H9 (cell line): ENCODE measurements at regions not wholly inside any gene's neighbourhood (a gene's known extent, or its start where the extent isn't known, plus 50 kb on each side); places are given as distances from the start of the nearest gene placed in this dataset.
"Not testable (repeated sequence)": the region's sequence is repeated elsewhere in the genome, so short reads cannot be mapped to it uniquely, and the experiment has no call there.

Experiments
- DNase-seq: peaks from one replicate; pipeline ENCODE4 v3.0.0-alpha.2; 2017
- H2AFZ ChIP-seq: one replicate; pipeline ENCODE4 v1.6.1; 2013; ENCODE audit warnings: mild to moderate bottlenecking, low read length, control low read depth, moderate library complexity
- H2AK5ac ChIP-seq: 2 replicates; pipeline ENCODE4 v1.6.1; 2013; ENCODE audit warnings: low read length, control low read depth, mixed read lengths; ENCODE audit not compliant: insufficient read length
- H2BK120ac ChIP-seq: one replicate; pipeline ENCODE4 v1.6.1; 2013; ENCODE audit warnings: low read depth, mild to moderate bottlenecking, low read length, control low read depth, inconsistent platforms; ENCODE audit not compliant: poor library complexity, severe bottlenecking
- H2BK12ac ChIP-seq: 2 replicates; pipeline ENCODE4 v1.6.1; 2013; ENCODE audit warnings: low read length, control low read depth, mixed read lengths, low read depth; ENCODE audit not compliant: insufficient read length
- H2BK15ac ChIP-seq: 2 replicates; pipeline ENCODE4 v1.6.1; 2013; ENCODE audit warnings: low read depth, low read length, control low read depth
- H2BK20ac ChIP-seq: one replicate; pipeline ENCODE4 v1.6.1; 2013; ENCODE audit warnings: low read depth, mild to moderate bottlenecking, low read length, control low read depth, inconsistent platforms; ENCODE audit not compliant: poor library complexity, severe bottlenecking
- H2BK5ac ChIP-seq: 2 replicates; pipeline ENCODE4 v1.6.1; 2013; ENCODE audit warnings: low read length, control low read depth, mixed read lengths; ENCODE audit not compliant: insufficient read length
- H3K14ac ChIP-seq: 2 replicates; pipeline ENCODE4 v1.6.1; 2013; ENCODE audit warnings: low read length, control low read depth; ENCODE audit not compliant: insufficient read depth
- H3K18ac ChIP-seq: 2 replicates; pipeline ENCODE4 v1.6.1; 2013; ENCODE audit warnings: low read depth, mild to moderate bottlenecking, mixed read lengths, low read length, control low read depth; ENCODE audit not compliant: insufficient read length
- H3K23ac ChIP-seq: 2 replicates; pipeline ENCODE4 v1.6.1; 2013; ENCODE audit warnings: low read length, control low read depth, mixed read lengths, low read depth; ENCODE audit not compliant: insufficient read length
- H3K23me2 ChIP-seq: 2 replicates; pipeline ENCODE4 v1.6.1; 2013; ENCODE audit warnings: low read depth, mild to moderate bottlenecking, mixed read lengths, low read length, control low read depth; ENCODE audit not compliant: insufficient read length, poor library complexity, severe bottlenecking
- H3K27ac ChIP-seq: 2 replicates; pipeline ENCODE4 v1.5.1; 2013; ENCODE audit warnings: low read length, control low read depth, mixed read lengths, low read depth; ENCODE audit not compliant: insufficient read length
- H3K27me3 ChIP-seq: 2 replicates; pipeline ENCODE4 v1.6.1; 2013; ENCODE audit warnings: low read length, control low read depth, inconsistent platforms; ENCODE audit not compliant: insufficient read depth
- H3K4ac ChIP-seq: 2 replicates; pipeline ENCODE4 v1.6.1; 2013; ENCODE audit warnings: low read depth, mild to moderate bottlenecking, control low read depth, inconsistent platforms, low read length, moderate library complexity
- H3K4me1 ChIP-seq: 2 replicates; pipeline ENCODE4 v1.6.1; 2013; ENCODE audit warnings: low read length, control low read depth, inconsistent platforms; ENCODE audit not compliant: insufficient read depth
- H3K4me2 ChIP-seq: 2 replicates; pipeline ENCODE4 v1.6.1; 2013; ENCODE audit warnings: low read length, control low read depth, mixed read lengths; ENCODE audit not compliant: insufficient read length, insufficient read depth
- H3K56ac ChIP-seq: 2 replicates; pipeline ENCODE4 v1.6.1; 2013; ENCODE audit warnings: low read depth, mild to moderate bottlenecking, mixed read lengths, low read length, control low read depth; ENCODE audit not compliant: insufficient read length
- H3K79me1 ChIP-seq: 2 replicates; pipeline ENCODE4 v1.6.1; 2013; ENCODE audit warnings: low read depth, mild to moderate bottlenecking, moderate library complexity, low read length, control low read depth, inconsistent platforms; ENCODE audit not compliant: insufficient read depth, poor library complexity, severe bottlenecking
- H3K79me2 ChIP-seq: 2 replicates; pipeline ENCODE4 v1.6.1; 2013; ENCODE audit warnings: low read length, control low read depth, inconsistent platforms; ENCODE audit not compliant: insufficient read depth
- H3K9ac ChIP-seq: 2 replicates; pipeline ENCODE4 v1.6.1; 2013; ENCODE audit warnings: low read length, control low read depth, mixed read lengths; ENCODE audit not compliant: insufficient read length; ENCODE audit errors: extremely low read depth
- H3K9me3 ChIP-seq: one replicate; pipeline ENCODE4 v1.6.1; 2013; ENCODE audit warnings: low read depth, low read length, inconsistent platforms; ENCODE audit not compliant: control insufficient read depth
- H3T11ph ChIP-seq: one replicate; pipeline ENCODE4 v1.6.1; 2013; ENCODE audit warnings: mild to moderate bottlenecking, low read length, control low read depth, inconsistent platforms
- H4K20me1 ChIP-seq: one replicate; pipeline ENCODE4 v1.6.1; 2013; ENCODE audit not compliant: control insufficient read depth, insufficient read length, insufficient read depth
- H4K5ac ChIP-seq: 2 replicates; pipeline ENCODE4 v1.6.1; 2013; ENCODE audit warnings: low read depth, mild to moderate bottlenecking, mixed read lengths, low read length, control low read depth; ENCODE audit not compliant: insufficient read length
- H4K8ac ChIP-seq: replicated peaks from 2 replicates; pipeline ENCODE4 v1.6.1; 2013; ENCODE audit warnings: low read length, control low read depth, mixed read lengths, low read depth; ENCODE audit not compliant: insufficient read length
- H4K91ac ChIP-seq: 2 replicates; pipeline ENCODE4 v1.6.1; 2013; ENCODE audit warnings: low read depth, mild to moderate bottlenecking, moderate library complexity, mixed read lengths, low read length, control low read depth; ENCODE audit not compliant: insufficient read length
- H3K27ac Mint-ChIP-seq, 3 experiments: 2 replicates in 2 of 3; 3 replicates in 1 of 3; pipeline ENCODE4 v1.8.0; 2020 to 2021; ENCODE audit warnings: mixed read lengths in 3 of 3, mild to moderate bottlenecking in 1 of 3, moderate library complexity in 1 of 3
- H3K27me3 Mint-ChIP-seq: 2 replicates; pipeline ENCODE4 v1.8.0; 2021; ENCODE audit warnings: low read depth, mild to moderate bottlenecking, moderate library complexity, mixed read lengths
- H3K36me3 Mint-ChIP-seq, 3 experiments: 2 replicates in 2 of 3; 3 replicates in 1 of 3; pipeline ENCODE4 v1.8.0; 2020 to 2021; ENCODE audit warnings: low read depth in 3 of 3, mixed read lengths in 3 of 3; ENCODE audit not compliant: insufficient read depth in 1 of 3
- H3K4me1 Mint-ChIP-seq, 2 experiments: 2 replicates each; pipeline ENCODE4 v1.8.0; 2020; ENCODE audit warnings: mixed read lengths in 2 of 2
- H3K4me3 Mint-ChIP-seq, 2 experiments: 2 replicates in 1 of 2; 3 replicates in 1 of 2; pipeline ENCODE4 v1.8.0; 2020 to 2021; ENCODE audit warnings: mild to moderate bottlenecking in 2 of 2, mixed read lengths in 2 of 2, moderate library complexity in 1 of 2
- H3K9me3 Mint-ChIP-seq, 2 experiments: 2 replicates in 1 of 2; 3 replicates in 1 of 2; pipeline ENCODE4 v1.8.0; 2020; ENCODE audit warnings: mild to moderate bottlenecking in 2 of 2, mixed read lengths in 2 of 2, moderate library complexity in 1 of 2
- CTCF ChIP-seq: fragments of 200-600 bp; sonication (generic); conservative IDR thresholded peaks from 3 replicates; pipeline ENCODE4 v1.8.0; 2021; ENCODE audit warnings: antibody characterized with exemption, mild to moderate bottlenecking
- WGBS: extraction: QIAGEN DNeasy Blood & Tissue Kit; methylation state at CpG from one replicate; pipeline ENCODE4 v1.1.7; 2013; ENCODE audit warnings: missing lambda C conversion rate, low lambda C conversion rate, mixed read lengths; ENCODE audit not compliant: insufficient read length; ENCODE audit errors: extremely low coverage; 5-methylcytosine and 5-hydroxymethylcytosine counted together

GRCh38 chr4:124817531-124817930, 105.0 kb upstream of the ANKRD50 start:
- no peak overlapping the region for H3K4me3 Mint-ChIP-seq
- Histone ChIP-seq H4K5ac (no peak overlapping the region), H3K23me2 (no peaks in the 10 kb centered on the region), H3K4me2 (no peak overlapping the region), H3K9me3 (no peaks in the 10 kb centered on the region), H3K4ac (no peak overlapping the region), H3K23ac (no peak overlapping the region), H4K91ac (no peak overlapping the region), H2BK120ac (no peak overlapping the region), H3K56ac (no peak overlapping the region), H2AFZ (no peak overlapping the region), H3T11ph (no peak overlapping the region), H4K8ac (no peak overlapping the region), H3K14ac (no peak overlapping the region), H3K27ac (no peak overlapping the region), H2BK15ac (no peak overlapping the region), H3K27me3 (no peaks in the 10 kb centered on the region), H2BK20ac (no peak overlapping the region), H3K9ac (no peak overlapping the region), H3K4me1 (no peaks in the 10 kb centered on the region), H4K20me1 (no peaks in the 10 kb centered on the region), H3K18ac (no peak overlapping the region), H2AK5ac (no peak overlapping the region), H3K79me2 (no peaks in the 10 kb centered on the region), H3K79me1 (no peaks in the 10 kb centered on the region), H2BK12ac (no peak overlapping the region), H2BK5ac (no peak overlapping the region)
- H3K27ac Mint-ChIP-seq = no peak overlapping the region
- WGBS = no CpG with 5 or more reads among the region's 1 CpG
- H3K4me1 Mint-ChIP-seq = no peaks in the 10 kb centered on the region
- H3K27me3 Mint-ChIP-seq = no peaks in the 10 kb centered on the region; the same call in 1 of the 2 replicates
- no peak for DNase-seq
- H3K9me3 Mint-ChIP-seq = peaks cover 6 to 11% of the 10 kb centered on the region in 2 experiments
- TF ChIP-seq CTCF = no peak
- peaks cover under 1 to 19% (median 3%) of the 10 kb centered on the region in 3 experiments; a peak in 6 of 7 replicates for H3K36me3 Mint-ChIP-seq

GRCh38 chr4:124812203-124812602, 99.7 kb upstream of the ANKRD50 start:
- H3K4ac ChIP-seq, H3K9ac ChIP-seq, H4K91ac ChIP-seq, H2AFZ ChIP-seq, H3K56ac ChIP-seq, H3K4me2 ChIP-seq, H2BK120ac ChIP-seq, H3K23me2 ChIP-seq, H2BK15ac ChIP-seq, DNase-seq, H2AK5ac ChIP-seq, H3K27me3 Mint-ChIP-seq, H3K9me3 ChIP-seq, H3K79me1 ChIP-seq, H4K8ac ChIP-seq, H2BK12ac ChIP-seq, H3K4me1 ChIP-seq, H3K27me3 ChIP-seq, H2BK20ac ChIP-seq, H3K27ac ChIP-seq, H3K23ac ChIP-seq, H3K18ac ChIP-seq, H3K14ac ChIP-seq, H2BK5ac ChIP-seq, H4K5ac ChIP-seq, H3K79me2 ChIP-seq, H3T11ph ChIP-seq, H3K4me3 Mint-ChIP-seq, H3K27ac Mint-ChIP-seq, H4K20me1 ChIP-seq: not testable (repeated sequence)
- Mint-ChIP-seq H3K4me1 (peaks cover 28% of the 10 kb centered on the region in 2 experiments), H3K36me3 (peaks cover 11 to 22% (median 14%) of the 10 kb centered on the region in 3 experiments), H3K9me3 (peaks cover 16 to 21% of the 10 kb centered on the region in 2 experiments)
- WGBS = no CpG with 5 or more reads among the region's 6 CpGs
